ENCODE measurements at regions not wholly inside any gene's neighbourhood (a gene's known extent, or its start where the extent isn't known, plus 50 kb on each side); places are given as distances from the start of the nearest gene placed in this dataset.

DNA sequence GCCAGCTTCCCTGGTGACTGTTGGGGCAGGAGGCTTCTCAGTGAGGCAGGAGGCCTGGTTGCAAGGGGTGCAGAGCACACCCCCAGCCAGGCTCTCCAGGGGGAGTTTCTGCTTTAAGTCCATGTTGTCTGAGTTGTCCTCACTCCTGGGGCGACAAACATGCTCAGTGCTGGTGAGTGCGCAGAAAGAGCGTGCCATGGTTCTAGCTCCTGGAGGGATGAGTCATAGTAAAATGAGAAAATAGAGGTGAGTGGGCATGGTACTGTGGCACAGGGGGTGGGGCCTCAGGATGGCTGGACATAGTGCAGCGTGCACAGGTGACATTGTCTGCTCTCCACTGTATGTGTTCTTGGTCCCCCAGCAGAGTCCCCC, 457.2 kb upstream of the HS6ST1 start:
- H3K27ac ChIP-seq (ENCODE audit: low read depth, low read length): no peak overlapping the region
- no peak overlapping the region for H3K4me3 ChIP-seq (ENCODE audit: low read depth, low read length)
- peaks cover 2% of the 10 kb centered on the region; the same call in 1 of the 2 replicates for H3K27me3 ChIP-seq (ENCODE audit: control insufficient read depth, insufficient read depth, low read length)
- H3K36me3 ChIP-seq (ENCODE audit: control insufficient read depth, insufficient read depth, low read length): no peaks in the 10 kb centered on the region
- peaks cover 5% of the 10 kb centered on the region for H3K4me1 ChIP-seq (ENCODE audit: control insufficient read depth, insufficient read depth, low read length)
- H3K9me3 ChIP-seq (ENCODE audit: control insufficient read depth, insufficient read depth, low read depth, low read length): no peaks in the 10 kb centered on the region
- no peak overlapping the region for H3K9ac ChIP-seq (ENCODE audit: low read length)

DNA sequence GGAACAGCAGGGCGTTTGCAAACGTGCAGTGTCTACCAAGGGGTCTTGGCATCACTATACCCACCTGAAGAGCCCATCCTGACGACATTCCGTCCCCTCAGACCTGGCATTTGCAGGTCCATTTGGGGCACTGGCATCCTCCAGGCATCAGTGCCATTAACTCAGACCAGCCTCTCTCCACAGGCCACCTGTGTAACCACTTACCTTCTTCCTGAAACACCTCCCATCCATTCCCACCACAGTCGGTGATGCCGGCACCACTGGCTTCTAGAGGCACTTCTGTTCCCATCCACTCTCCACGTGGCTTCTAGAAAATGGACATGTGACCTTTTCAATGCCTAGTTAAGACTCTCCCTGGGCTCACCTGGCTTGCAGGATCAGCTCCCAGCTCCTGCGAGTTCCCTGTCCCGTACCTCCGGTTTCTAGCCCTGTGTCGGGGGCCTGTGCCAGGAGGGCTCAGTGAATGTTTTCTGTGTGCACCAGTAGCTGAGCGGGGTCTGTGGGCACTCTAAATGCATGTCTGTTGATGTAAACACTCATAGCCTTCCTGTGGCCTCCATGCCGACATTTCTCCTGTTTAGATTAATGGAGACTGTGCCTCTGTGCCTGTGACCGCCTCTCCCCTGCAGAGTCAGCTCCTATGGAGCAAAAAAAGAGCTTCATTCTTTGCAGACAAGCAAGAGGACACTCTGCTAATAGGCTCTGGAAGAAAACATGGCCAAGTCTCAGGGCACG, 458.0 kb upstream of the HS6ST1 start:
- Histone ChIP-seq H3K27ac (ENCODE audit: low read depth, low read length) (no peak overlapping the region), H3K27me3 (ENCODE audit: control insufficient read depth, insufficient read depth, low read length) (peaks cover 2% of the 10 kb centered on the region; the same call in 1 of the 2 replicates), H3K9ac (ENCODE audit: low read length) (no peak overlapping the region), H3K4me1 (ENCODE audit: control insufficient read depth, insufficient read depth, low read length) (no peaks in the 10 kb centered on the region), H3K9me3 (ENCODE audit: control insufficient read depth, insufficient read depth, low read depth, low read length) (no peaks in the 10 kb centered on the region), H3K36me3 (ENCODE audit: control insufficient read depth, insufficient read depth, low read length) (no peaks in the 10 kb centered on the region), H3K4me3 (ENCODE audit: low read depth, low read length) (no peak overlapping the region)

DNA sequence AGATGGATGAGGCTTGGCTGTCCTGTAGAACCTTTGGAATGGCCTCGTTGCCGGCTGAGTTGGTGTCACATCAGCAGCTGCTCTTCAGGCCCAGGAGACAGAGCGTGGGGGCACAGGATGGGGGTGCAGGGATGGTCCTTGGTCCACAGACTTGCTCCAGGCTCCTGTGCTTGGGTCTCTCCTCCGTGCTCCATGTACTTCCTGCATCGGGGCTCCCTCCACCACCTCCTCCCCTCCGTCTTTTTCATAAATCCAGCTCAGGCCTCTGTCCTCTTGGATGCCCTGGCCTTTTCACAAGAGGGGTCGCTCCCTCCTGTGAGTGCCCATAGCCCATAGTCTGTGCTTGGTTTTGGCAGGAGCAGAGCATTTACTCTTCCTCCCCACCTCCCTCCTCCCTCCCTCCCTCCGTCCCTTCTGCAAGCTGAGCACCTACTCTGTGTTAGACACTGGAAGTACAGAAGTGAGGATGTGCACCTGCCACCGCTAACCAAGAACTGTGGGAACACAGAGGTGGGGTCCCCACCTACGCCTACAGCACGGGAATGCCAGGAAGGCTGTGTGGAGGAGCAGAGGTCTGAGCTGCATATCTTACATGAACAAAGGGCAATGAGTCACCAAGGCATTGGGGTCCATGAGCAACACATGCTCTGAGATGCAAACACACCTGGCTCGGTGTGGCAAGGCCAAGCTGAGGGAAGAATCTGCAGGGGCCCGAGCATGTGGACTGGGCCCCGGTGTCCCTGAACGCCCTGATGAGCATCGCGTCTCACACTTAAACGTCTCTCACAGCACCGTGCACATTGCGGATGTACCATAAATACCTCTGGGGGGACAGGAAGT, 458.7 kb upstream of the HS6ST1 start:
- Histone ChIP-seq H3K27ac (ENCODE audit: low read depth, low read length) (no peak overlapping the region), H3K27me3 (ENCODE audit: control insufficient read depth, insufficient read depth, low read length) (peaks cover 2% of the 10 kb centered on the region; the same call in 1 of the 2 replicates), H3K9me3 (ENCODE audit: control insufficient read depth, insufficient read depth, low read depth, low read length) (no peaks in the 10 kb centered on the region), H3K4me3 (ENCODE audit: low read depth, low read length) (no peak overlapping the region), H3K9ac (ENCODE audit: low read length) (no peak overlapping the region), H3K4me1 (ENCODE audit: control insufficient read depth, insufficient read depth, low read length) (no peaks in the 10 kb centered on the region), H3K36me3 (ENCODE audit: control insufficient read depth, insufficient read depth, low read length) (no peaks in the 10 kb centered on the region)

DNA sequence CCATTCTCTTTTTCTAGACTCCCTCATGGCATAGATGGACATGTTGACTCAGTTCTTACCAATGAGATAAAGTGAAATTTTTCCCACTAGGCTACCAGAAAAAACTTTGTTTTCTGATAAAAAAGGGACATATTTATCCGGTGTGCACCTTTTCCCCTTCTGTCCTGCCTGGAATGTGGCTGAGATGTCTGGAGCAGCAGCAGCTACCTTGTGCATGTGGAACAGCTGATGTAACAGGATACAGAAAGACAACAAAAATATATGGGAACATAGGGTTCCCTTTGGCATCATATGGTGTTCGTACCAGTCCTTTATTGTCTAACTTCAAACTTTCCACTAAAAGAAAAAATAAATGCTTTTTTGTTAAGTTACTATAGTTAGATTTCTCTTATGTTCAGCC, 460.2 kb upstream of the HS6ST1 start:
- Histone ChIP-seq H3K9ac (ENCODE audit: low read length) (no peak overlapping the region), H3K27ac (ENCODE audit: low read depth, low read length) (no peak overlapping the region), H3K4me1 (ENCODE audit: control insufficient read depth, insufficient read depth, low read length) (no peaks in the 10 kb centered on the region), H3K27me3 (ENCODE audit: control insufficient read depth, insufficient read depth, low read length) (peaks cover 2% of the 10 kb centered on the region; the same call in 1 of the 2 replicates), H3K36me3 (ENCODE audit: control insufficient read depth, insufficient read depth, low read length) (no peaks in the 10 kb centered on the region), H3K4me3 (ENCODE audit: low read depth, low read length) (no peak overlapping the region), H3K9me3 (ENCODE audit: control insufficient read depth, insufficient read depth, low read depth, low read length) (no peaks in the 10 kb centered on the region)

DNA sequence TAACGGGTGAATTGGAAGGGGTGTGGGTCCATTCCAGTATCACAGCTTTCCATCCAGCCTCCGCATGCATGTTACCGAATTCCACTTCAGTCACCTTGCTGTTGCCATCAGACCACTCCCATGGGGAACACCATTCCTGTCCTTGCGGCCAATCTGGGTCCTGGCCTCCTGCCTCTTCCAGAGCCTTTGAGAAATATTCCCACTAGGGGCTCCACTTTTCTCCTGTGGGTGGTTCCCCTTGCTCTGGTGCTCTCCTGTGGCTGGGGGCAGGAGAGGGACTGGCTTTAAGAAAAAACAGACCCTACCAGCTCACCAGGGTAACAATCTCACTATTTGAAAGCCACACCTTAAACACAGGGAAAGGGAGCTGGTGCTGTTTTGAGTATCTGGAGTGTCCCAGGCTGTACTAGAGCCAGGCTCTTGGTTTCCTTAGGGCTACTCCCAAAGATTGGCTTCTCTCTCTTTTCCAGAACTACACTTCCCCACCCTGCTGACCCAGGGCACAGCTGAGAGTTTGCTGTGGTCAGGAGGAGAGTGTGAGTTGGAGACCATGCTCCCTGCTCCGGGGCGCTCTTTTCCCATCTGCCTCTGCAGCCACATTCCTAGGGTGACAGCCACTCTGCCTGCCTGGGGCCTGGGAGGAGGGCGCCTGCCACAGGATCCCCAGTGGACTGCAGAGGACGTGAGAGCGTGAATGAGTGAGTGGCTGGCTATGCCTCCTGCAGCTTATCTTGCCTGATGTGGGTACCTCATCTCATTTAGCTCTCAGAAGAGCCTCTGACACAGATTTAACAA, 460.8 kb upstream of the HS6ST1 start:
- peaks cover 2% of the 10 kb centered on the region; the same call in 1 of the 2 replicates for H3K27me3 ChIP-seq (ENCODE audit: control insufficient read depth, insufficient read depth, low read length)
- H3K9ac ChIP-seq (ENCODE audit: low read length): no peak overlapping the region
- no peaks in the 10 kb centered on the region for H3K9me3 ChIP-seq (ENCODE audit: control insufficient read depth, insufficient read depth, low read depth, low read length)
- H3K4me3 ChIP-seq (ENCODE audit: low read depth, low read length): no peak overlapping the region
- H3K4me1 ChIP-seq (ENCODE audit: control insufficient read depth, insufficient read depth, low read length): no peaks in the 10 kb centered on the region
- H3K27ac ChIP-seq (ENCODE audit: low read depth, low read length): no peak overlapping the region
- H3K36me3 ChIP-seq (ENCODE audit: control insufficient read depth, insufficient read depth, low read length): no peaks in the 10 kb centered on the region

DNA sequence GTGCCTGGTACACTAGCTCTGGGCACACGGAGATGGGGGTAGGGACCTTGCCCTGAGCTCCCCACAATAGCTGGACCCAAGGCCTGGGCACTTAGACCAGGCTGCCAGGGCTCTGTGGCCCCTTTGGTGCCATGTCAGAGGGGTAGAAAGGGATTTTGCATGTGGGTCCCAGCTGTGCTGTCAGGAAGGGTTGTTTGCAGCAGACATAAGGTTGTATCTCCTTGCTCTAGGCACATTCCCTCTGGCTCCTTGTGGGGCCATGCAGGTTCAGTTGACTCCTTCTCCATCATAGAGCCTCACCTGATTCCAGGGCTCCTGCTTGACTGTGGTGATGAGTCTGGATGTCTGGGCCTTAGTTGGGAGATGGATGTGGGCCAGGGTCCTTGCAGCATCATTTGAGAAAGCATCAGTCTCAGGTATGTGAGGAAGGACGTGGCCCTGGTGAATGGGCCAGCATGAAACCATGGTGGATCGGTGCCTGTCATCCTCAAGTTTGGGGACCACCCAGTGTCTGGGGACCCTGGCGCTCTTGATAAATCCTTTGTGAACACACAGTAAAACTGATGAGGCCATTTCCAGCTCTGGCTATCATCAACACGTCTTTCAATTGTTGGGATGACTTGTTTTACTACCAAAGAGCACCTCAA, 461.9 kb upstream of the HS6ST1 start:
- Histone ChIP-seq H3K27me3 (ENCODE audit: control insufficient read depth, insufficient read depth, low read length) (peaks cover 2% of the 10 kb centered on the region; the same call in 1 of the 2 replicates), H3K4me1 (ENCODE audit: control insufficient read depth, insufficient read depth, low read length) (no peaks in the 10 kb centered on the region), H3K27ac (ENCODE audit: low read depth, low read length) (no peak overlapping the region), H3K36me3 (ENCODE audit: control insufficient read depth, insufficient read depth, low read length) (no peaks in the 10 kb centered on the region), H3K4me3 (ENCODE audit: low read depth, low read length) (no peak overlapping the region), H3K9me3 (ENCODE audit: control insufficient read depth, insufficient read depth, low read depth, low read length) (no peaks in the 10 kb centered on the region), H3K9ac (ENCODE audit: low read length) (no peak overlapping the region)

DNA sequence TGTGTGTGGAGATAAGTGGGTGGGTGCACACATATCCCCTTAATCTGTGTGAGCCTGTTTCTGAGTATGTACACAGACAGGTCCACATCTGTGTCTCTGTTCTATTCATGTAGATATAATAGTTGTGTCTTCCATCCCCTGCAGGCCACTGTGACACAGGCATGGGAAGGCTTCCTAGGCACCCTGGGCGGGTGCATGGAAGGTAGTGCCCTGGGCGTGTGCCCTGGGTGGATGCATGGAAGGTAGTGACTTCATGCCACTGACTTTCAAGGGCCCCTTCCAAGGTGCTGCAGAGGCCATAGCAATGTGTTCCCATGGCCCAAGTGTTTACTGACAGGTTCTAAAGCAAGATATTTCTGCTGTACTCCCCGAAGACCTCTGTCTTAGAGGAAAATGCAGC, 462.5 kb upstream of the HS6ST1 start:
- Histone ChIP-seq H3K4me3 (ENCODE audit: low read depth, low read length) (no peak overlapping the region), H3K9me3 (ENCODE audit: control insufficient read depth, insufficient read depth, low read depth, low read length) (no peaks in the 10 kb centered on the region), H3K4me1 (ENCODE audit: control insufficient read depth, insufficient read depth, low read length) (peaks cover under 1% of the 10 kb centered on the region), H3K36me3 (ENCODE audit: control insufficient read depth, insufficient read depth, low read length) (no peaks in the 10 kb centered on the region), H3K27ac (ENCODE audit: low read depth, low read length) (no peak overlapping the region), H3K27me3 (ENCODE audit: control insufficient read depth, insufficient read depth, low read length) (no peaks in the 10 kb centered on the region), H3K9ac (ENCODE audit: low read length) (no peak overlapping the region)

DNA sequence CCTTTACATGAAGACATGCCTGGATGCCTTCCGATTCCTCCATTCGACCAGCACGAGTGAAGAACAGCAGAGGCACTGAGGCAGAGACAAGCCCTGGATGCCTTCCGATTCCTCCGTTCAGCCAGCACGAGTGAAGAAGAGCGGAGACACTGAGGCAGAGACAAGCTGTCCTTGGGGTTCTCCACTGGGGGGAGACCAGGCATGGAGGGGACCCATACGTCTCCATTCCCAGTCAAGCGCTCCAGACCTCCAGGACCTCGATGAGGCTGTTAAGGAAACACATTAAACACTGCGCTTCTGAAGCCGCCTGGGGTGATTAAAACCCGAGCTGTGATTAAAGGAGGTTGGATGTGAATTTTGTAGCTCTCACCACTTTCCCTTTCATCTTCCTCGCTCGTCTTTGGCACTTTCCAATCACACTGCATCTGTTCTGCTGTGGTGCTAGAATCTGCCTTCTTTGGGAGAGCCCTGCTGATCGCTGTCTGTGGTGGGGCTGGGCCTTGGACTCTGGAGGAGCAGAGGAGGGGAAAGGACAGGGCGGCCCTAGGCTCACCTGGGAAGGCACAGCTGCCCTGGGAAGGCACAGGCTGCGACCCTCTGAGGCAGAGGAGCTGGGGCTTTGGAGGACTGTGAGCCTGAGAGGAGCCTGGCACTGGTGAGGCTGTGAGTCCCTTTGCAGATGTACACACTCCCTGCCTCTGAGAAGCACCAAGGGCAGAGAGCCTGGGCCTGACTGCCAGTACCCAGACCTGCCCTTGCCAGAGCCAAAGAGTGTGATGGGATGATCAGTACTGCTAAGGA, 463.1 kb upstream of the HS6ST1 start:
- no peaks in the 10 kb centered on the region for H3K36me3 ChIP-seq (ENCODE audit: control insufficient read depth, insufficient read depth, low read length)
- peaks cover 6% of the 10 kb centered on the region for H3K4me1 ChIP-seq (ENCODE audit: control insufficient read depth, insufficient read depth, low read length)
- H3K9ac ChIP-seq (ENCODE audit: low read length): no peak overlapping the region
- no peaks in the 10 kb centered on the region for H3K27me3 ChIP-seq (ENCODE audit: control insufficient read depth, insufficient read depth, low read length)
- H3K4me3 ChIP-seq (ENCODE audit: low read depth, low read length): no peak overlapping the region
- H3K9me3 ChIP-seq (ENCODE audit: control insufficient read depth, insufficient read depth, low read depth, low read length): no peaks in the 10 kb centered on the region
- H3K27ac ChIP-seq (ENCODE audit: low read depth, low read length): no peak overlapping the region

DNA sequence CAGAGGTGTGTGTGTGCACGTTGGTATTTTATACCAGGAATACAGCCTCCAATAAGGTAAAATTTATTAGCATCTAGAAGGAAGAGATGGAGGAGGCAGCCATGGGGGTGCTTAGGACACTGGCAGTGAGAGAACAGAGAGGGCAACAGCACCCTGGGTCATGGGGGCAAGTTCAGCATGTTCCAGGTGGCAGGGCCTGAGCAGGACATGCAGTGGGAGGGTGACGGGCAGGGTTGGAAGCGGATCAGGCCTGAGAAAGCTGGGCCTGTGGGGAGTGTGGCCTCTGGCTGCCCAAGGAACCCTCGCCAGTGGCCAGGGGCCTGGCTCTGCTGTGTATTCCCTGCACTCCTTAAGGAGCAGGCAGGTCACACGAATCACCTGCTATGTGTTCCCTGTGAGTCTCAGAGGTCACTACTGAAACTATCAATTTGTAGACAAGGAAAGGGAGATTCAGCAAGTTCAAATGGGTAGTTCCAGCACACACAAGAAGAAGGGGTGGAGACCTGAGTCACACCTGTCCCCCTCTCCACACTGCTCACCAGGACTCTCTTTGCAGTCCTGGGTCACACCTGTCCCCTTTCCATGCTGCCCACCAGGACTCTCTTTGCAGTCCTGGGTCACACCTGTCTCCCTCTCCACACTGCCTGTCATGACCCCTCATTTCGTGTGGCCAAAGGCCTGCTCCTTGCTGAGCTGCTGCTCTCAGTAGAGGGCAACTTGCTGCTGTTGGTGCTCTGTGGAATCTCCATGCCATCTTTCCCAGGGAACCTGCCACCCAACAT, 463.9 kb upstream of the HS6ST1 start:
- no peak overlapping the region for H3K4me3 ChIP-seq (ENCODE audit: low read depth, low read length)
- H3K9me3 ChIP-seq (ENCODE audit: control insufficient read depth, insufficient read depth, low read depth, low read length): no peaks in the 10 kb centered on the region
- H3K27ac ChIP-seq (ENCODE audit: low read depth, low read length): no peak overlapping the region
- H3K36me3 ChIP-seq (ENCODE audit: control insufficient read depth, insufficient read depth, low read length): no peaks in the 10 kb centered on the region
- no peaks in the 10 kb centered on the region for H3K27me3 ChIP-seq (ENCODE audit: control insufficient read depth, insufficient read depth, low read length)
- peaks cover 12% of the 10 kb centered on the region for H3K4me1 ChIP-seq (ENCODE audit: control insufficient read depth, insufficient read depth, low read length)
- no peak overlapping the region for H3K9ac ChIP-seq (ENCODE audit: low read length)
